CD1c-positive myeloid dendritic cell (primary cell): ENCODE measurements at regions not wholly inside any gene's neighbourhood (a gene's known extent, or its start where the extent isn't known, plus 50 kb on each side); places are given as distances from the start of the nearest gene placed in this dataset.
A peak's percentile ranks its signal among the peaks of the same experiment; 100 is the strongest.

Experiments used
- DNase-seq: peaks from one replicate; pipeline ENCODE4 v3.0.0-alpha.2; 2016; ENCODE audit errors: extremely low spot score

DNA sequence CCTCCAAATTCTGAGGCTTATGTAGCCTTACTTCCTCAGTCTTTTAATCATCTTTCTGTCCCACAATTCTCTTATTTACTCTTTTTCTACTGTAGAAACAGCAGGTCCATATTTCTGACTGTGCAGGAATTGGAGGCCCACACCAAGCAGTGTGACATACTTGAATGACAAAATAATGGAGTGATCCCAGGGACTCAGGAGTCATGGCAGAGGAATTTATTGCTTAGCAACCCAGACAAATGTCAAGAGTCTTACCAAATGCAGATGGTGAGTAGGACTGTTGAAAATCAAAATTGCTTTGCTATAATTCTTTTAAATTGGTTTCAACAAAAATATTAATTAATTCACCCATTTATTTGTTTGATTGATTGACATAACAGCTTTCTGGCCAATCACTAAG is 59.9 kb downstream of the HTR1B start:
- no peak for DNase-seq

DNA sequence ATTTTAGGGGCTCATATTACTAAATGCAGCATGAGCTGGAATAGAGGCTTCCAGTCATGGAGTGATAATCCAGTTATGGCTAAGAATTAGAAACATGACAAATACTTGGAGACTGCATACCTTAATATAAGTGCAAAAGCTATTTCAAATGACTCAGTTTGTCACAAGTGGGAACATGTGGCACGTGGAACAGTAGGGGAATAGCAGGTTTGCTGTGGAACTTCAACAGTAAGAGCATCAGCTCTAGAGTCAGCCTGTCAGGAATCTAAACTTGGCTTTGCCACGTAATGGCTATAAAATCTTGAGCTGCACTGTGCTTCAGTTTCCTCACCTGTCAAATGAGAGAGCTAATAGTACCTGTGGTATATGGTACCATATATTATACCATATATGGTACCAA is 62.1 kb downstream of the HTR1B start:
- no peak for DNase-seq

DNA sequence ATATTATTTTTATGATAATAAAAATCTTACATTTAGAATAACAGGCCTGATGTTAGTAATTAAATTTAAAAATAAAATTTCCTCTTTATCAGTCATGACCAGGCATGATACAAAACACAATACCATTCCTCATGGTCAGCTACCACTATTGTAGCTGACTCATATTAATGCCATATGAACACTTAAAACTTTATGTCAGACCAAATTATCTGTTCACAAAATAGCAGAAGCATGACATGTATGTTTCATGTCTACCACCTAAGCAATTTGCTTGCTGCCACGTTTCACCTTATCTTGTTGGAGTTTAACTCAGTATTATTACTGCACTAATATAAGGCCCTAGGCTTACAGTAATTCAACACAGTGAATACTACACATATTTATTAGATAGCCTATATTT is 65.7 kb downstream of the HTR1B start:
- no peak for DNase-seq

DNA sequence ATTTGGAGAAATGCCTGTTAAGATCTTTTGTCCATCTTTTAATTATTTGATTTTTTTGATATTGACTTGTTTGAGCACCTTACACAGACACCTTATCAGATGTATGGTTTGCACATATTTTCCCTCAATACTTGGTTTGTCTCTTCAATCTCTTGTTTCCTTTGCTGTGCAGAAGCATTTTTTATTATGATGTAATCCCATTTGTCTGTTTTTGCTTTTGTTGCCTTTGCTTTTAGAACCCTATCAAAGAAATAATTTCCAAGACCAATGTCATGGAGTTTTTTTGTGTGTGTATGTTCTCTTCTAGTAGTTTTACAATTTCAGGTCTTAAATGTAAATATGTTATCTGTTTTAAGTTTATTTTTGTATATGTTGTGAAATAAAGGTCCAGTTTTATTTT is 73.9 kb downstream of the HTR1B start:
- DNase-seq: no peak

DNA sequence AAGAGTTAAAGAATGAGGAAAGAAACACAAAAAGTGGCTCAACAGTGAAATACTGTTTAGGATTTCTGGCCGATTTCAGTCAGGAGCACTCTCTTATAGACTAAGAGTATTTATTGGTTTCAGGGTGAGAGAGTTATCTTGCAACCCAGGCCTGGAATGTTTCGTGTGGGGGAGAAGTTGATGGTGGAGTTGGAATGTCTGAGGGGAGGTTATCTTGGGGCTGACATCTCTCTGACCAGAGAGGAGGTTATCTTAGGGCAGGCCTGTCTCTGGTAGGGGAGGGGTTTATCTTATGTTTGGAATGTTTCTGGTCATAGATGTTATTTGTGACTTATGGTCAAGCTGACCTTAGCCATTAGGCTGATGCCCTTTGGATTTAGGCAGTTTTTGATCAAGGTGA is 80.3 kb downstream of the HTR1B start:
- no peak for DNase-seq

- no peak for DNase-seq
Observed at GRCh38 chr6:77373955-77374354, 89.3 kb downstream of the HTR1B start.

- no peak for DNase-seq
Observed at GRCh38 chr6:77371748-77372147, 91.5 kb downstream of the HTR1B start.

GRCh38 chr6:77368660-77369313 is 94.5 kb downstream of the HTR1B start:
- DNase-seq: peak; percentile 7

DNA sequence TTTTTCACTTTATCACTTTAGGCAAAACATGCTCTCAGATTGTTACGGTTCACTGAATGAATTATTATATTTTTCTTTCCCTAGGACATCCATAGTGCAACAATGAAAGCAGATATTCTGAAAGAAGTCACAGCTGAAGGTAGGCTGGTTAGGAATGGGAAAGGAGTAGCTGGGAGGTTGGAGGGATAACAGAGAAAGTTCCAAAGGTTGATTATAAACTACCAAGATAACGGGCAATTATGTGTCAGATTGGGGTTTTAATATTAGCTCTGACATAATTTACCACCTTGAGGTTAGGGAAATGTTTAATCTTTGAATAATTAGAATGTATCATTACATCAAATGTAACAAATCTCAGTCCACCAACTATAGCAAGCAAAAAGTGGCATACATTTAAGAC is 96.5 kb downstream of the HTR1B start:
- DNase-seq: no peak

- DNase-seq: no peak
Observed at GRCh38 chr6:77363702-77364101, 99.6 kb downstream of the HTR1B start.

- DNase-seq: no peak
Observed at GRCh38 chr6:77362055-77362454, 101.2 kb downstream of the HTR1B start.

GRCh38 chr6:77361018-77361417 is 102.3 kb downstream of the HTR1B start:
- DNase-seq: no peak

- DNase-seq: no peak
Observed at GRCh38 chr6:77356821-77357220, 106.5 kb downstream of the HTR1B start.

GRCh38 chr6:77354581-77354980 is 108.7 kb downstream of the HTR1B start:
- no peak for DNase-seq

DNA sequence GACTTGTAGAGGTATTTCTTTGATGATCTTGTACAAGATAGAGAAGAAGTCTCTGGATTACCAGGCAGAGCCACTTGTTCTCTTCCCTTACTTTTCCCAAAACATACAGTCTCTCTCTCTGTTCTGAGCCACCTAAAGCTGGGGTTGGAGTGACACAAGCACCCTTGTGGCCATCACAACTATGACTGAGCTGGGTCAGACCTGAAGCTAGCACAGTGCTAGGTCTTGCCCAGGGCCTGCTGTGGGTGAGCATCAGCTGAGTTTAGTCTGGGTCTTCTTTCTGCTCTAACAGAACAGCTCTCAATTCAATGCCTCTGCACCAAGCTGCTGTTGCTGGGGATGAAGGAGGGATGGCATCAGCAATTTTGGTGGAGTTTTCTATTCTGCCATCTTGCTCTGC is 110.2 kb downstream of the HTR1B start:
- DNase-seq: no peak

DNA sequence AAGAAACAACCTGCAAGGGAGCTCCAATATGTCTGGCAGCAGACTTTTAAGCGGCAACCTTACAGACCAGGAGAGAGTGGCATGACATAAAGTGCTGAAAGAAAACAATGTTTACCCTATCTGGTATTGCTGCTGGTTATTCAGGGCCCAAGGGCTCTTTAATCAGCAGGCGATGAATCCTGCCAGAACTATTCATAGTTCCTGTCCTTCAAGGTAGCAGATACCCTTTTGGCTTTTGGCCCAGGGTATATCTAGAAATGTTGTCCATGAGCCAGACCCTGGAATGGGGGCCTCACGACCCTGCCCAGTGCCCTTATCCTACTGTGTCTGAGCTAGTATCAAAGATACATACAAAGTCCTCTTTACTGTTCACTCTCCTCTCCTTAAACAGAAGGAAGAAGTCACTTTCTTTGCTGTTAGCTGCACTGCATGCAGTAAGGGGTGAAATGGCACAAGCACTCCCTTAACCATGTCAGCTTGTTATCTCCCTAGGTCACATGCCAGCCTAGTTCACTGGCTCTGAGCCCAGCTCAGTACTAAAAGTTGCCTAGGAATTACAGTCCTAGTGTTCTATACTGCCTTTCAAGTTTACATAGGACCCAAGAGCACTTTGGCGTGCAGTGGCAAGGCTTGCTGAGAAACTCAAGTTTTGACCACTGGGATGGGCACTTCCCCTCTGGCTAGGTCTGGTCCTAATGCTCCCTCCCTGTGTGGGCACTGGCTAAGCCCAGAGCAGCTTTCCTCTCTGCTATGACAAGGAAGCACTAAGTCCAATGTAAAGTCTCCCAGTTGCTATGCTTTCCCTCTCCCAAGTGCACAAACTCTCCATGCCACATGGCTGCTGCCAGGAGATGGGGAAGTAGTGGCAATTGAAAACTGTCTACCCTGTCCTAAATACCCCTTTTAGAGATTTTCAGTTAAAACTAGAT is 122.0 kb downstream of the HTR1B start:
- no peak for DNase-seq

- DNase-seq: no peak
Observed at GRCh38 chr6:77340331-77340730, 123.0 kb downstream of the HTR1B start.

DNA sequence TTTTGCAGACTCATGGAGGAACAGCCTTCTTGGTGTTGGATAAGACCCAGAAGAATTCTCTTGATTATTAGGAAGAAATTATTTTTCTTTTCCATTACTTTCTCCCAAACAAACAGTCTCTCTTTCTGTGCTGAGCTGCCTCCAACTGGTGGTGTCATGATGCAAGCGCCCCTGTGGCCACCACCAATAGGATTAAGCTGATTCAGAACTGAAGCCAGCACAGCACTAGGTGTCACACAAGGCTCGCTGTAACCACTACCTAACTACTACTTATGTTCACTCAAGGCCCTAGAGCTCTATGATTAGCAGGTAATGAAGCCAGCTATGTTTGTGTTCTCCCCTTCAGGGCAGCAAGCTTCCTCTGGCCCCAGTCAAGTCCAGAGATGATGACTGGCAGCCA is 123.4 kb downstream of the HTR1B start:
- DNase-seq: no peak

DNA sequence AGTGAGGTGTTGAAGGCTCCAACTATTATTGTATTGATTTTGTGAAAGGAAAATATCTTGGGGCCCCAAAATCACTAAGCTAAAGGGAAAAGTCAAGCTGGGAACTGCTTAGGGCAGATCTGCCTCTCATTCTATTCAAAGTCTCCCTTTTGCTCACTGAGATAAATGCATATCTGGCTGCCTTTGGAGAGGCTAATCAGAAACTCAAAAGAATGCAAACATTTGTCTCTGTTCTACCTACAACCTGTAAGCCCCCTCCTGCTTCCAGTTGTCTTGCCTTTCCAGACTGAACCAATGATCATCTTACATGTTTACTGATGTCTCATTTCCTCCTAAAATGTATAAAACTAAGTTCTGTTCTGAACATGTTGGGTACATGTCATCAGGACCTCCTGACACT is 125.9 kb downstream of the HTR1B start:
- DNase-seq: no peak

DNA sequence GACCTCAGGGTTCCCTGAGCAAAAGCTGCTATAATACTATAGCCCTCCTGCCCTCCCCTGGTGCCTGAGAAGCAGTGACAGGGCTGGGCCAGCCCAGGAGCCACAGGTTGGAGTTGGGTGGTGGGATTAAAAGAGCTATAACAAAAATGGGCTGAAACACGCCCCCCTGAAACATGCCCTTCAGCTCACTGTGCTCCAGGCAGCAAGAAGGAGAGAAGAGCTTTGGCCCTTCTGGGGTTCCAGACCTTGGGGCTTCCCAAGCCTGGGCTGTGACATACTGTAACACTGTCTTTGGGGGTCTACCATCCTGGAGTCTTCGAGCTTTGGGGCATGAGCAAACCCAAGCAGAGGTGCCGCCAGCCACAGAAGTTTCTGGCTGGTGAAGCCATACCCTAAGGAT is 129.2 kb downstream of the HTR1B start:
- no peak for DNase-seq

- no peak for DNase-seq
Observed at GRCh38 chr6:77332915-77333623, 130.2 kb downstream of the HTR1B start.

- no peak for DNase-seq
Observed at GRCh38 chr6:77326711-77327110, 136.6 kb downstream of the HTR1B start.

DNA sequence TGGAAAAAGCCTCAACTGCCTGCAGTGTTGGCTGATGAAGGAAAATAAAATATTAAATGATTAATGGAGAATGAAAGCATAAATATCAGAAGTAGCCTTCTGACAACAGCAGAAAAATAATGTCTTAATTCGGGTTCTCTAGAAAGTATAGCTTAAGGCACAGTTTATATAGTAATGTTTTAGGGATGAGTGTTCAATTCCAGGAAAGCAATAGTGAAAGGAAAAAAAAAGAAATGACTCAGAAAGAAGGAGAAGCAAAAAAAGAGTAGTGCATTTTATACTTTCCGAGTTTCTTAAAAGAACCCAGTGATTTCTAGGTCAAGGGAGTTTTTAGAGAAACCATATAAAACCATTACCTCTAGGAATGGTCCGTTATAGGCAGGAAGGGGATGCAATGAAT is 137.3 kb downstream of the HTR1B start:
- DNase-seq: no peak
